Vagina (tissue), 2 donors: ENCODE measurements at regions not wholly inside any gene's neighbourhood (a gene's known extent, or its start where the extent isn't known, plus 50 kb on each side); places are given as distances from the start of the nearest gene placed in this dataset.

Source experiments
- CTCF ChIP-seq, 3 experiments: fragments of 450-650 bp in 2 of 3; fragments of 200-600 bp in 1 of 3; sonication (generic) in 1 of 3; IDR thresholded peaks; one replicate each; pipeline ENCODE4 v1.5.1; 2017 to 2019; ENCODE audit warnings: antibody characterized with exemption in 3 of 3, mild to moderate bottlenecking in 2 of 3, moderate library complexity in 2 of 3
- POLR2A ChIP-seq, 2 donors: fragments of 450-650 bp; IDR thresholded peaks; one replicate each; pipeline ENCODE4 v1.6.1; 2017; ENCODE audit warnings: antibody characterized with exemption in 2 of 2, mild to moderate bottlenecking in 2 of 2, moderate library complexity in 2 of 2
- POLR2AphosphoS5 ChIP-seq, 2 donors: sonication (generic); formaldehyde crosslinking; IDR thresholded peaks; one replicate each; pipeline ENCODE4 v1.9.0; 2017; ENCODE audit warnings: antibody characterized with exemption in 2 of 2, mild to moderate bottlenecking in 2 of 2, low read depth in 1 of 2; ENCODE audit not compliant: insufficient read depth in 1 of 2

GRCh38 chr13:85216576-85216975, 582.6 kb downstream of the SLITRK6 start:
- TF ChIP-seq CTCF (IDR thresholded peaks at IDR 0.05) (no peak), POLR2A (IDR thresholded peaks at IDR 0.05) (no peak), POLR2AphosphoS5 (IDR thresholded peaks at IDR 0.05; ENCODE audit: insufficient read depth in 1 of 2, low read depth in 1 of 2) (no peak)
